ENCODE measurements at regions not wholly inside any gene's neighbourhood (a gene's known extent, or its start where the extent isn't known, plus 50 kb on each side); places are given as distances from the start of the nearest gene placed in this dataset.

- Histone ChIP-seq H3K27me3 (ENCODE audit: control insufficient read depth, insufficient read depth, low read length) (no peaks in the 10 kb centered on the region), H3K4me3 (ENCODE audit: low read depth in 2 of 2, low read length in 2 of 2) (no peak overlapping the region), H3K36me3 (ENCODE audit: control insufficient read depth, insufficient read depth, low read length) (no peaks in the 10 kb centered on the region), H3K9me3 (ENCODE audit: control insufficient read depth, insufficient read depth, low read depth, low read length) (no peaks in the 10 kb centered on the region), H3K4me1 (ENCODE audit: control insufficient read depth, insufficient read depth, low read length) (no peaks in the 10 kb centered on the region), H3K27ac (ENCODE audit: low read length) (no peak overlapping the region)
- in situ Hi-C loops (cut with HindIII; ENCODE audit: low pct_unique_long_range_greater_than_20kb, low sequenced_read_pairs) (no loop called here), intact Hi-C loops (cut with micrococcal nuclease; ENCODE audit: unreplicated experiment) (no loop called here)
- DNase-seq (ENCODE audit: low read depth, low spot score), result no peak
- CTCF ChIA-PET, result no interaction called here
- no peak for TF ChIP-seq CTCF (IDR thresholded peaks at IDR 0.05)
- TF ChIP-seq SIN3A (IDR thresholded peaks at IDR 0.05; ENCODE audit: borderline replicate concordance, insufficient read depth, low read depth, low read length), result no peak
- TF ChIP-seq TCF7L2 (IDR thresholded peaks at IDR 0.05; ENCODE audit: low read depth, low read length), result no peak
- TF ChIP-seq POLR2AphosphoS5 (IDR thresholded peaks at IDR 0.05; ENCODE audit: low read depth, low read length), result no peak
- POLR2A ChIA-PET, result no interaction called here
- no peak for ATAC-seq
- BruUV-seq (replicated peaks), result no TSS peak
Observed at GRCh38 chr15:47616876-47617275, 100.4 kb upstream of the SEMA6D start.

- ChIA-PET POLR2A (no interaction called here), CTCF (no interaction called here)
- TF ChIP-seq TCF7L2 (IDR thresholded peaks at IDR 0.05; ENCODE audit: low read depth, low read length) (no peak), SIN3A (IDR thresholded peaks at IDR 0.05; ENCODE audit: borderline replicate concordance, insufficient read depth, low read depth, low read length) (no peak), POLR2AphosphoS5 (IDR thresholded peaks at IDR 0.05; ENCODE audit: low read depth, low read length) (no peak), REST (IDR thresholded peaks at IDR 0.05; ENCODE audit: insufficient read depth in 1 of 2, low read depth in 2 of 2, low read length in 1 of 2) (no peak)
- no peaks in the 10 kb centered on the region for H3K36me3 ChIP-seq (ENCODE audit: control insufficient read depth, insufficient read depth, low read length)
- H3K27ac ChIP-seq (ENCODE audit: low read length), result no peak overlapping the region
- no peaks in the 10 kb centered on the region for H3K4me1 ChIP-seq (ENCODE audit: control insufficient read depth, insufficient read depth, low read length)
- no peaks in the 10 kb centered on the region for H3K27me3 ChIP-seq (ENCODE audit: control insufficient read depth, insufficient read depth, low read length)
- intact Hi-C loops (cut with micrococcal nuclease; ENCODE audit: unreplicated experiment), result no loop called here
- no TSS peak for BruUV-seq (replicated peaks)
- no peak for DNase-seq (ENCODE audit: low read depth, low spot score)
- H3K9me3 ChIP-seq (ENCODE audit: control insufficient read depth, insufficient read depth, low read depth, low read length), result no peaks in the 10 kb centered on the region
- H3K4me3 ChIP-seq (ENCODE audit: low read depth in 2 of 2, low read length in 2 of 2), result no peak overlapping the region
- in situ Hi-C loops (cut with HindIII; ENCODE audit: low pct_unique_long_range_greater_than_20kb, low sequenced_read_pairs), result no loop called here
- no peak for ATAC-seq
Observed at GRCh38 chr15:47618241-47618640, 99.1 kb upstream of the SEMA6D start.

- CTCF ChIA-PET, result no interaction called here
- ATAC-seq, result no peak
- H3K4me1 ChIP-seq (ENCODE audit: control insufficient read depth, insufficient read depth, low read length), result no peaks in the 10 kb centered on the region
- no peaks in the 10 kb centered on the region for H3K36me3 ChIP-seq (ENCODE audit: control insufficient read depth, insufficient read depth, low read length)
- POLR2A ChIA-PET, result no interaction called here
- no peak for DNase-seq (ENCODE audit: low read depth, low spot score)
- no peaks in the 10 kb centered on the region for H3K27me3 ChIP-seq (ENCODE audit: control insufficient read depth, insufficient read depth, low read length)
- no peak overlapping the region for H3K4me3 ChIP-seq (ENCODE audit: low read depth in 2 of 2, low read length in 2 of 2)
- BruUV-seq (replicated peaks), result no TSS peak
- intact Hi-C loops (cut with micrococcal nuclease; ENCODE audit: unreplicated experiment), result no loop called here
- no peak for TF ChIP-seq CTCF (IDR thresholded peaks at IDR 0.05)
- TF ChIP-seq TCF7L2 (IDR thresholded peaks at IDR 0.05; ENCODE audit: low read depth, low read length), result no peak
- TF ChIP-seq POLR2AphosphoS5 (IDR thresholded peaks at IDR 0.05; ENCODE audit: low read depth, low read length), result no peak
- no peak for TF ChIP-seq SIN3A (IDR thresholded peaks at IDR 0.05; ENCODE audit: borderline replicate concordance, insufficient read depth, low read depth, low read length)
- TF ChIP-seq REST (IDR thresholded peaks at IDR 0.05; ENCODE audit: insufficient read depth in 1 of 2, low read depth in 2 of 2, low read length in 1 of 2), result no peak
- H3K27ac ChIP-seq (ENCODE audit: low read length), result no peak overlapping the region
- no peaks in the 10 kb centered on the region for H3K9me3 ChIP-seq (ENCODE audit: control insufficient read depth, insufficient read depth, low read depth, low read length)
- in situ Hi-C loops (cut with HindIII; ENCODE audit: low pct_unique_long_range_greater_than_20kb, low sequenced_read_pairs), result no loop called here
Observed at GRCh38 chr15:47620960-47621681, 96.2 kb upstream of the SEMA6D start.
